ENCODE measurements at regions not wholly inside any gene's neighbourhood (a gene's known extent, or its start where the extent isn't known, plus 50 kb on each side); places are given as distances from the start of the nearest gene placed in this dataset.

DNA sequence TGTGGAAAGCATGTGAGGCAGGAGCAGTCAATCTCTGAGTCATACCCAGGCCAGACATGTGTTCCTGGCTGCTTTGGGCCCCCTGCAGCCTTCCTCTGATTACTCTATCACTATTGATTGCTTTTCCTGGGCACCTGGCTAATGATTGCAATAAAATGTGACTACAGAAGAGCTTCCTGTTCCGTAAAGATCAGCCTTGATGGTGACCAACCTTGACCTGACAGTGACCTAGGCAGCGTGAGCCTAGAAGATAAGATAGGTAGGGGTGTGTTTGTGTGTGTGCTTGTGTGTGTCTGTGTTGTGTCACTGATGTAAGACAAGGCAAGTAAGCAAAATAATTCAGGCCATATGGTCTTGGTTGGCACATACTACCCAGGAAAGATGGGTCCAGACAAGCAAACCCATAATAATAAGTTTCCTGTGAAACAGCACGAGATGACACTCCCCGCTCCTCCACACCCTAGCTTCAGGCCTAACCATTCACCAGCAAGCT lies 367.7 kb upstream of the CDH11 start:
- TF ChIP-seq, protein P1, sequence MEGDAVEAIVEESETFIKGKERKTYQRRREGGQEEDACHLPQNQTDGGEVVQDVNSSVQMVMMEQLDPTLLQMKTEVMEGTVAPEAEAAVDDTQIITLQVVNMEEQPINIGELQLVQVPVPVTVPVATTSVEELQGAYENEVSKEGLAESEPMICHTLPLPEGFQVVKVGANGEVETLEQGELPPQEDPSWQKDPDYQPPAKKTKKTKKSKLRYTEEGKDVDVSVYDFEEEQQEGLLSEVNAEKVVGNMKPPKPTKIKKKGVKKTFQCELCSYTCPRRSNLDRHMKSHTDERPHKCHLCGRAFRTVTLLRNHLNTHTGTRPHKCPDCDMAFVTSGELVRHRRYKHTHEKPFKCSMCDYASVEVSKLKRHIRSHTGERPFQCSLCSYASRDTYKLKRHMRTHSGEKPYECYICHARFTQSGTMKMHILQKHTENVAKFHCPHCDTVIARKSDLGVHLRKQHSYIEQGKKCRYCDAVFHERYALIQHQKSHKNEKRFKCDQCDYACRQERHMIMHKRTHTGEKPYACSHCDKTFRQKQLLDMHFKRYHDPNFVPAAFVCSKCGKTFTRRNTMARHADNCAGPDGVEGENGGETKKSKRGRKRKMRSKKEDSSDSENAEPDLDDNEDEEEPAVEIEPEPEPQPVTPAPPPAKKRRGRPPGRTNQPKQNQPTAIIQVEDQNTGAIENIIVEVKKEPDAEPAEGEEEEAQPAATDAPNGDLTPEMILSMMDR (IDR thresholded peaks at IDR 0.05; ENCODE audit: poor library complexity, severe bottlenecking) = no peak
- Histone ChIP-seq H3K27me3 (ENCODE audit: insufficient read depth, poor library complexity, severe bottlenecking) (no peaks in the 10 kb centered on the region), H3K4me1 (ENCODE audit: insufficient read depth, poor library complexity, severe bottlenecking) (no peaks in the 10 kb centered on the region), H3K4me3 (ENCODE audit: severe bottlenecking) (no peak overlapping the region), H3K27ac (ENCODE audit: poor library complexity, severe bottlenecking) (no peak overlapping the region), H3K36me3 (ENCODE audit: low read depth) (no peaks in the 10 kb centered on the region), H3K9me3 (ENCODE audit: severe bottlenecking) (no peaks in the 10 kb centered on the region)
- no peak for DNase-seq (ENCODE audit: low spot score)
- ATAC-seq (ENCODE audit: low read depth) = no peak

DNA sequence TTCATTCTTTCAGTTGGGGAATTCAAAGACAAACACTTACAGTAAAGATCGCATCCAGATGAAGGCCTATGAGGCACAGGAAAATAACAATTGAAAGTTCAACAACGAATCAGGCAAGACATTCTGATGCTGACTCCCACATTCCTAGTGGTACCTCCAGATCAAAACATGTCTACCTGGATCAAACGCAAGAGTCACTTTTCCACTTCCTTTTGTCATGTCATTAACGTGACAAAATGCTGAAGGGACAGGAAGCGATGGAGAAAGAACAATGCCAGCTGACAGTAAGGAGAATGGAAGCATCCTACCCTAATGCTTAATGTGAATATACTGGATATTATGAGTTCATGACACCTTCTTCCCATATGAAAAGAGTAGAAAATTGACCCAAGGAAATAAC lies 365.4 kb upstream of the CDH11 start:
- Histone ChIP-seq H3K27ac (ENCODE audit: poor library complexity, severe bottlenecking) (no peak overlapping the region), H3K36me3 (ENCODE audit: low read depth) (no peaks in the 10 kb centered on the region), H3K9me3 (ENCODE audit: severe bottlenecking) (no peaks in the 10 kb centered on the region), H3K27me3 (ENCODE audit: insufficient read depth, poor library complexity, severe bottlenecking) (no peaks in the 10 kb centered on the region), H3K4me3 (ENCODE audit: severe bottlenecking) (no peak overlapping the region), H3K4me1 (ENCODE audit: insufficient read depth, poor library complexity, severe bottlenecking) (no peaks in the 10 kb centered on the region)
- DNase-seq (ENCODE audit: low spot score) (no peak), ATAC-seq (ENCODE audit: low read depth) (no peak)
- TF ChIP-seq, protein P1 (IDR thresholded peaks at IDR 0.05; ENCODE audit: poor library complexity, severe bottlenecking) = no peak

DNA sequence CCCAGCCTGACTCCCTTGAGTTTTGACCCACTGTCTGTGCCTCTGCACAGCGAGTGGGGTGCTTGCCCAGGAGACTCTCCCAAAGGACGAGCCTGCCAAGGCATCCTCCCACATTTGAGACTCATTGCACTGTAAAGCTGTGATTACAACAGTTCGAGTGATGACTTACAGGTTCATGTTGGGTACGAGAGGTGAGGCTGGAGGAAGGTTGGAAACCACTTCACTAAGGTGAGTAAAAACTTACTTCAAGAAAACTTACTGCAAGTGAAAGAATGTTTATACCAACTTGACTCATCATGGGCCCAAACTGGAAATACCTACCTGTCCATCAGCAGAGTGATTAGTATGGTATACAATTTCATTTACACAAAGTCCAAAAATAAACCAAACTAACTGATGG lies 360.1 kb upstream of the CDH11 start:
- no peak overlapping the region for H3K4me3 ChIP-seq (ENCODE audit: severe bottlenecking)
- DNase-seq (ENCODE audit: low spot score) (no peak), ATAC-seq (ENCODE audit: low read depth) (peak; percentile 50; the same call in 2 of the 3 replicates)
- H3K36me3 ChIP-seq (ENCODE audit: low read depth) = no peaks in the 10 kb centered on the region
- H3K9me3 ChIP-seq (ENCODE audit: severe bottlenecking) = no peaks in the 10 kb centered on the region
- H3K27me3 ChIP-seq (ENCODE audit: insufficient read depth, poor library complexity, severe bottlenecking) = no peaks in the 10 kb centered on the region
- no peak overlapping the region for H3K27ac ChIP-seq (ENCODE audit: poor library complexity, severe bottlenecking)
- H3K4me1 ChIP-seq (ENCODE audit: insufficient read depth, poor library complexity, severe bottlenecking) = no peaks in the 10 kb centered on the region
- TF ChIP-seq, protein P1 (IDR thresholded peaks at IDR 0.05; ENCODE audit: poor library complexity, severe bottlenecking) = no peak

DNA sequence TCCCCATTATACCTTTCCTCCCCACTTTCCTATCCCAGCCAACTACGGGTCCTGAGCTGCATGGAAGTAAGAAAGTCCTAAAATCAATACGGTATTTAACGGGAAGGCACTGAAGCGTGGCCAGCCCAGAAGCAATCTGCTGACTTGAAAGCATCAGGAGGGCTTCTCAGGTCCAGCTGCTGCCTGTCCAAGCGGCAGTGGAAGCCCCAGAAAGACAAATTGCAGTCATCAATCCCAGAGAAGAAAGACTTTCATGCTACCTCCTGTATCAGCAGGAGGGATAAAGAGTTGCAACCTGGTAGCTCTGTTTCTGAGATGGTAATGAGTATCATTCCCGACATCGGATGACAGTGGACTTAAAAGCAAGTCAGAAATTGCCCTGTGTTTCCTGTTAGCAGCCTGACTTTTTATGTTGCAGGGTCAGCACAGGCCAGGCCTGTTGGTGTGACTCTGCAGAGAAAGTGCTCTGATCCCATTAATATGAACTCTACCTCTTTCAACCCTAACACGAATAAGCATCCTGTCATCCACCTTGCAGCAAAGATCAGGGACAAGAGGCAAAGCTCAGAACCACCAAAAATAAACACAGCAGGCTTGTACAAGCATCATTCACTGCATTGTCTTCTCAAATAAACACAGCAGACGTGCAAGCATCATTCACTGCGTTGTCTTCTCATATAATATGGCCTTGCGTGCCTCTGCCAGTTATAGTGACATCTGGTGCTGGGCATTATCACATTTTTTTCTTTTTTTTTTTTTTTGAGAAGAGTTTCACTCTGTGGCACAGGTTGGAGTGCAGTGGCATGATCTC lies 358.6 kb upstream of the CDH11 start:
- H3K36me3 ChIP-seq (ENCODE audit: low read depth) = no peaks in the 10 kb centered on the region
- H3K27me3 ChIP-seq (ENCODE audit: insufficient read depth, poor library complexity, severe bottlenecking) = no peaks in the 10 kb centered on the region
- no peak overlapping the region for H3K27ac ChIP-seq (ENCODE audit: poor library complexity, severe bottlenecking)
- TF ChIP-seq, protein P1 (IDR thresholded peaks at IDR 0.05; ENCODE audit: poor library complexity, severe bottlenecking) = no peak
- no peaks in the 10 kb centered on the region for H3K9me3 ChIP-seq (ENCODE audit: severe bottlenecking)
- no peaks in the 10 kb centered on the region for H3K4me1 ChIP-seq (ENCODE audit: insufficient read depth, poor library complexity, severe bottlenecking)
- ATAC-seq (ENCODE audit: low read depth) (no peak), DNase-seq (ENCODE audit: low spot score) (no peak)
- H3K4me3 ChIP-seq (ENCODE audit: severe bottlenecking) = no peak overlapping the region

DNA sequence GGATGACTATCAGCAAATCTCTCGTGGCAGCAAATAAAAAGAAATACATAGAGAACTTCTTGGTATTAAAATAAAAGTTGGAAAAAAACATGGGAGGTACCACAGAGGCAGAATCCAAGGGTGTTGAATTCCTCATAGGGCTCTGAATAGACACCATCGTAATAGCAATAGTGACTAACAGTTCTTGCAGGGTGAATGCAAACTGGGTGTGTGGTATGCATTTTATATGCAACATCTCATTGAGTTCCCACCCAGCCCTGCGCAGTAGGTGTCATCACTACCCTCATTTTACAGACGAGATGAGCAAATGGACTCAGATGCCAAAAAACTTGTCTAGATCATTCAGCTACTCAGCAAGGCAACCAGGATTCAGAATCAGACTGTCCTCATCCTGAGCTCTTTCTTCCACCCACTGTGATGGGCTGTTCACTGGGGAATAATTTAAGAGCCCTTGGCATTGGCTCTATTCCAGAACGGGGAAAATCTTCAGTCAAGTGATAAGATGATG lies 354.6 kb upstream of the CDH11 start:
- ATAC-seq (ENCODE audit: low read depth) = no peak
- Histone ChIP-seq H3K4me3 (ENCODE audit: severe bottlenecking) (no peak overlapping the region), H3K27ac (ENCODE audit: poor library complexity, severe bottlenecking) (no peak overlapping the region), H3K9me3 (ENCODE audit: severe bottlenecking) (no peaks in the 10 kb centered on the region), H3K36me3 (ENCODE audit: low read depth) (no peaks in the 10 kb centered on the region), H3K27me3 (ENCODE audit: insufficient read depth, poor library complexity, severe bottlenecking) (no peaks in the 10 kb centered on the region), H3K4me1 (ENCODE audit: insufficient read depth, poor library complexity, severe bottlenecking) (no peaks in the 10 kb centered on the region)
- TF ChIP-seq, protein P1 (IDR thresholded peaks at IDR 0.05; ENCODE audit: poor library complexity, severe bottlenecking) = no peak
- no peak for DNase-seq (ENCODE audit: low spot score)
